CD8-positive, alpha-beta memory T cell (primary cell): ENCODE measurements at regions not wholly inside any gene's neighbourhood (a gene's known extent, or its start where the extent isn't known, plus 50 kb on each side); places are given as distances from the start of the nearest gene placed in this dataset.
"Not testable (repeated sequence)": the region's sequence is repeated elsewhere in the genome, so short reads cannot be mapped to it uniquely, and the experiment has no call there.

Source experiments
- CTCF ChIA-PET: fragments of 350-600 bp; sonication (Branson Sonifier 250); formaldehyde crosslinking; loops from one replicate; lab custom pipeline; 2021; ENCODE audit warnings: antibody characterized with exemption; lab: Charles Lee
- POLR2A ChIA-PET: fragments of 350-600 bp; sonication (Branson Sonifier 250); formaldehyde crosslinking; loops from one replicate; lab custom pipeline; 2021; ENCODE audit warnings: antibody characterized with exemption; lab: Charles Lee
- DNase-seq, 5 donors: peaks; one replicate each; pipeline versions ENCODE4 v3.0.0 to v3.0.0-alpha.2; 2020 to 2022; ENCODE audit warnings: mixed read lengths in 1 of 5
- H3K27ac ChIP-seq: one replicate; pipeline ENCODE4 v1.7.0; 2013; ENCODE audit warnings: low read depth, mild to moderate bottlenecking, low read length, moderate library complexity
- H3K27me3 ChIP-seq: 2 replicates; pipeline ENCODE4 v1.7.0; 2013; ENCODE audit warnings: low read length, mild to moderate bottlenecking; ENCODE audit not compliant: insufficient read depth, poor library complexity, severe bottlenecking
- H3K36me3 ChIP-seq: 2 replicates; pipeline ENCODE4 v1.7.0; 2013; ENCODE audit warnings: mild to moderate bottlenecking, low read length, moderate library complexity; ENCODE audit not compliant: insufficient read depth
- H3K4me1 ChIP-seq: 2 replicates; pipeline ENCODE4 v1.7.0; 2013; ENCODE audit warnings: mild to moderate bottlenecking, low read length, moderate library complexity; ENCODE audit not compliant: insufficient read depth
- H3K4me3 ChIP-seq: 2 replicates; pipeline ENCODE4 v1.7.0; 2013; ENCODE audit warnings: mild to moderate bottlenecking, low read length
- H3K9me3 ChIP-seq: 2 replicates; pipeline ENCODE4 v1.7.0; 2013; ENCODE audit warnings: mild to moderate bottlenecking, low read length
- H3K27ac Mint-ChIP-seq, 8 donors: one replicate each; pipeline ENCODE4 v1.8.0; 2020 to 2021; ENCODE audit warnings: mixed read lengths in 8 of 8, mild to moderate bottlenecking in 6 of 8, inconsistent platforms in 3 of 8, moderate library complexity in 3 of 8
- H3K27me3 Mint-ChIP-seq, 2 donors: one replicate each; pipeline ENCODE4 v1.8.0; 2020 to 2021; ENCODE audit warnings: mixed read lengths in 2 of 2, mild to moderate bottlenecking in 1 of 2, moderate library complexity in 1 of 2
- H3K36me3 Mint-ChIP-seq, 3 donors: one replicate each; pipeline ENCODE4 v1.8.0; 2020 to 2021; ENCODE audit warnings: mixed read lengths in 3 of 3, inconsistent platforms in 1 of 3, mild to moderate bottlenecking in 1 of 3
- H3K4me1 Mint-ChIP-seq, 3 donors: one replicate each; pipeline ENCODE4 v1.8.0; 2020 to 2021; ENCODE audit warnings: mixed read lengths in 3 of 3, inconsistent platforms in 1 of 3, mild to moderate bottlenecking in 1 of 3
- H3K4me3 Mint-ChIP-seq, 7 donors: one replicate each; pipeline ENCODE4 v1.8.0; 2020 to 2021; ENCODE audit warnings: mixed read lengths in 7 of 7, mild to moderate bottlenecking in 6 of 7, moderate library complexity in 4 of 7, inconsistent platforms in 2 of 7
- H3K9me3 Mint-ChIP-seq, 5 donors: one replicate each; pipeline ENCODE4 v1.8.0; 2020 to 2022; ENCODE audit warnings: mixed read lengths in 5 of 5, mild to moderate bottlenecking in 3 of 5, moderate library complexity in 2 of 5, inconsistent platforms in 1 of 5

- no peak overlapping the region for H3K4me3 Mint-ChIP-seq
- POLR2A ChIA-PET = no interaction called here
- Histone ChIP-seq H3K36me3 (no peaks in the 10 kb centered on the region), H3K27ac (no peak overlapping the region), H3K4me1 (no peaks in the 10 kb centered on the region), H3K9me3 (no peaks in the 10 kb centered on the region), H3K27me3 (no peaks in the 10 kb centered on the region), H3K4me3 (no peak overlapping the region)
- peaks cover 8 to 24% (median 17%) of the 10 kb centered on the region in 3 donors for H3K4me1 Mint-ChIP-seq
- DNase-seq = no peak
- H3K27me3 Mint-ChIP-seq = no peaks in the 10 kb centered on the region
- H3K9me3 Mint-ChIP-seq = peaks cover 0 to 1% (median 0%) of the 10 kb centered on the region in 5 donors
- peaks cover 0 to 3% (median 0%) of the 10 kb centered on the region in 3 donors for H3K36me3 Mint-ChIP-seq
- H3K27ac Mint-ChIP-seq = no peak overlapping the region
- CTCF ChIA-PET = no interaction called here
Observed at GRCh38 chr21:25467896-25468295, 139.4 kb downstream of the MRPL39 start.

- H3K27ac ChIP-seq, H3K36me3 Mint-ChIP-seq, H3K4me1 ChIP-seq, H3K27me3 ChIP-seq, H3K9me3 Mint-ChIP-seq, H3K27ac Mint-ChIP-seq, H3K4me3 ChIP-seq, POLR2A ChIA-PET, DNase-seq, H3K9me3 ChIP-seq, H3K4me3 Mint-ChIP-seq, CTCF ChIA-PET, H3K36me3 ChIP-seq, H3K27me3 Mint-ChIP-seq: not testable (repeated sequence)
- peaks cover 11 to 30% (median 24%) of the 10 kb centered on the region in 3 donors for H3K4me1 Mint-ChIP-seq
Observed at GRCh38 chr21:25467071-25467470, 140.2 kb downstream of the MRPL39 start.

GRCh38 chr21:25466470-25466869, 140.8 kb downstream of the MRPL39 start:
- POLR2A ChIA-PET = no interaction called here
- Mint-ChIP-seq H3K36me3 (no peaks in the 10 kb centered on the region), H3K27me3 (no peaks in the 10 kb centered on the region), H3K4me3 (no peak overlapping the region), H3K4me1 (peaks cover 11 to 30% (median 24%) of the 10 kb centered on the region in 3 donors), H3K9me3 (no peaks in the 10 kb centered on the region), H3K27ac (peak overlapping the region in 1 of 8 donors; percentile 7)
- Histone ChIP-seq H3K27ac (no peak overlapping the region), H3K9me3 (no peaks in the 10 kb centered on the region), H3K36me3 (no peaks in the 10 kb centered on the region), H3K4me1 (no peaks in the 10 kb centered on the region), H3K4me3 (no peak overlapping the region), H3K27me3 (no peaks in the 10 kb centered on the region)
- CTCF ChIA-PET = no interaction called here
- DNase-seq = no peak

GRCh38 chr21:25465263-25465662, 142.0 kb downstream of the MRPL39 start:
- Histone ChIP-seq H3K27me3 (no peaks in the 10 kb centered on the region), H3K27ac (no peak overlapping the region), H3K36me3 (no peaks in the 10 kb centered on the region), H3K4me1 (no peaks in the 10 kb centered on the region), H3K4me3 (no peak overlapping the region), H3K9me3 (no peaks in the 10 kb centered on the region)
- H3K36me3 Mint-ChIP-seq = no peaks in the 10 kb centered on the region
- H3K4me3 Mint-ChIP-seq = no peak overlapping the region
- H3K9me3 Mint-ChIP-seq = no peaks in the 10 kb centered on the region
- POLR2A ChIA-PET = no interaction called here
- CTCF ChIA-PET = no interaction called here
- H3K27me3 Mint-ChIP-seq = no peaks in the 10 kb centered on the region
- peaks cover 11 to 30% (median 24%) of the 10 kb centered on the region in 3 donors for H3K4me1 Mint-ChIP-seq
- DNase-seq = no peak
- H3K27ac Mint-ChIP-seq = peak overlapping the region in 1 of 8 donors; percentile 20

- Mint-ChIP-seq H3K27me3 (no peaks in the 10 kb centered on the region), H3K9me3 (no peaks in the 10 kb centered on the region), H3K4me1 (peaks cover 11 to 33% (median 29%) of the 10 kb centered on the region in 3 donors), H3K27ac (peak overlapping the region in 5 of 8 donors; percentile 12 to 55 (median 49)), H3K4me3 (no peak overlapping the region), H3K36me3 (no peaks in the 10 kb centered on the region)
- Histone ChIP-seq H3K27me3 (no peaks in the 10 kb centered on the region), H3K4me1 (no peaks in the 10 kb centered on the region), H3K4me3 (no peak overlapping the region), H3K27ac (no peak overlapping the region), H3K9me3 (no peaks in the 10 kb centered on the region), H3K36me3 (no peaks in the 10 kb centered on the region)
- DNase-seq = no peak
- ChIA-PET CTCF (no interaction called here), POLR2A (no interaction called here)
Observed at GRCh38 chr21:25464275-25464674, 143.0 kb downstream of the MRPL39 start.

GRCh38 chr21:25462517-25462971, 144.7 kb downstream of the MRPL39 start:
- no peaks in the 10 kb centered on the region for H3K36me3 Mint-ChIP-seq
- POLR2A ChIA-PET = no interaction called here

GRCh38 chr21:25461725-25462124, 145.6 kb downstream of the MRPL39 start:
- DNase-seq = no peak
- peaks cover 1% of the 10 kb centered on the region for H3K4me1 ChIP-seq

More at GRCh38 chr21:25462517-25462971, 144.7 kb downstream of the MRPL39 start:
- no peak overlapping the region for H3K4me3 Mint-ChIP-seq
- H3K4me1 ChIP-seq = no peaks in the 10 kb centered on the region
- peak overlapping the region in 3 of 8 donors; percentile 16 to 64 (median 58) for H3K27ac Mint-ChIP-seq
- H3K4me3 ChIP-seq = no peak overlapping the region
- H3K27me3 Mint-ChIP-seq = no peaks in the 10 kb centered on the region
- H3K36me3 ChIP-seq = no peaks in the 10 kb centered on the region
- CTCF ChIA-PET = no interaction called here
- H3K4me1 Mint-ChIP-seq = peaks cover 16 to 41% (median 36%) of the 10 kb centered on the region in 3 donors
- no peaks in the 10 kb centered on the region for H3K27me3 ChIP-seq
- DNase-seq = no peak
- no peak overlapping the region for H3K27ac ChIP-seq
- no peaks in the 10 kb centered on the region for H3K9me3 Mint-ChIP-seq
- no peaks in the 10 kb centered on the region for H3K9me3 ChIP-seq

GRCh38 chr21:25459993-25460392, 147.3 kb downstream of the MRPL39 start:
- H3K36me3 ChIP-seq = no peaks in the 10 kb centered on the region
- no peak for DNase-seq
- no peaks in the 10 kb centered on the region for H3K36me3 Mint-ChIP-seq
- H3K27ac ChIP-seq = no peak overlapping the region
- peak overlapping the region in 4 of 8 donors; percentile 1 to 72 (median 10) for H3K27ac Mint-ChIP-seq
- H3K27me3 ChIP-seq = no peaks in the 10 kb centered on the region
- no peaks in the 10 kb centered on the region for H3K9me3 Mint-ChIP-seq
- no peaks in the 10 kb centered on the region for H3K27me3 Mint-ChIP-seq
- no peak overlapping the region for H3K4me3 ChIP-seq
- ChIA-PET POLR2A (no interaction called here), CTCF (no interaction called here)
- H3K4me3 Mint-ChIP-seq = peak overlapping the region in 2 of 7 donors; percentile 10 to 52
- H3K9me3 ChIP-seq = no peaks in the 10 kb centered on the region
- peaks cover 21 to 50% (median 50%) of the 10 kb centered on the region in 3 donors for H3K4me1 Mint-ChIP-seq
- H3K4me1 ChIP-seq = peaks cover 8% of the 10 kb centered on the region

More at GRCh38 chr21:25461725-25462124, 145.6 kb downstream of the MRPL39 start:
- no peaks in the 10 kb centered on the region for H3K27me3 Mint-ChIP-seq
- peaks cover 21 to 50% (median 45%) of the 10 kb centered on the region in 3 donors for H3K4me1 Mint-ChIP-seq
- H3K4me3 Mint-ChIP-seq = no peak overlapping the region
- ChIA-PET CTCF (no interaction called here), POLR2A (no interaction called here)
- Histone ChIP-seq H3K27ac (no peak overlapping the region), H3K27me3 (no peaks in the 10 kb centered on the region), H3K4me3 (no peak overlapping the region), H3K36me3 (no peaks in the 10 kb centered on the region), H3K9me3 (no peaks in the 10 kb centered on the region)
- H3K9me3 Mint-ChIP-seq = no peaks in the 10 kb centered on the region
- H3K36me3 Mint-ChIP-seq = no peaks in the 10 kb centered on the region
- no peak overlapping the region for H3K27ac Mint-ChIP-seq
